Chondrocyte (in vitro differentiated cells): ENCODE measurements at regions not wholly inside any gene's neighbourhood (a gene's known extent, or its start where the extent isn't known, plus 50 kb on each side); places are given as distances from the start of the nearest gene placed in this dataset.

Source experiments
- DNase-seq: peaks from one replicate; pipeline ENCODE4 v3.0.0; 2021; ENCODE audit warnings: mixed read lengths, low spot score
- H3K27ac Mint-ChIP-seq: one replicate; pipeline ENCODE4 v1.8.0; 2021; ENCODE audit warnings: mild to moderate bottlenecking, moderate library complexity, mixed read lengths; ENCODE audit not compliant: unreplicated experiment
- H3K27me3 Mint-ChIP-seq: 2 replicates; pipeline ENCODE4 v1.8.0; 2021; ENCODE audit warnings: low read depth, mixed read lengths
- H3K36me3 Mint-ChIP-seq: 2 replicates; pipeline ENCODE4 v1.8.0; 2021; ENCODE audit warnings: low read depth, mixed read lengths
- H3K4me1 Mint-ChIP-seq: 2 replicates; pipeline ENCODE4 v1.8.0; 2021; ENCODE audit warnings: low read depth, mild to moderate bottlenecking, mixed read lengths
- H3K4me3 Mint-ChIP-seq: one replicate; pipeline ENCODE4 v1.8.0; 2021; ENCODE audit warnings: mild to moderate bottlenecking, moderate library complexity, mixed read lengths; ENCODE audit not compliant: unreplicated experiment
- H3K9me3 Mint-ChIP-seq: 2 replicates; pipeline ENCODE4 v1.8.0; 2021; ENCODE audit warnings: low read depth, mixed read lengths
- TF ChIP-seq, protein P1 (sequence below): fragments of 200-600 bp; sonication (generic); IDR thresholded peaks from 2 replicates; pipeline ENCODE4 v1.5.0; 2021; ENCODE audit warnings: antibody characterized with exemption, mild to moderate bottlenecking, moderate library complexity

DNA sequence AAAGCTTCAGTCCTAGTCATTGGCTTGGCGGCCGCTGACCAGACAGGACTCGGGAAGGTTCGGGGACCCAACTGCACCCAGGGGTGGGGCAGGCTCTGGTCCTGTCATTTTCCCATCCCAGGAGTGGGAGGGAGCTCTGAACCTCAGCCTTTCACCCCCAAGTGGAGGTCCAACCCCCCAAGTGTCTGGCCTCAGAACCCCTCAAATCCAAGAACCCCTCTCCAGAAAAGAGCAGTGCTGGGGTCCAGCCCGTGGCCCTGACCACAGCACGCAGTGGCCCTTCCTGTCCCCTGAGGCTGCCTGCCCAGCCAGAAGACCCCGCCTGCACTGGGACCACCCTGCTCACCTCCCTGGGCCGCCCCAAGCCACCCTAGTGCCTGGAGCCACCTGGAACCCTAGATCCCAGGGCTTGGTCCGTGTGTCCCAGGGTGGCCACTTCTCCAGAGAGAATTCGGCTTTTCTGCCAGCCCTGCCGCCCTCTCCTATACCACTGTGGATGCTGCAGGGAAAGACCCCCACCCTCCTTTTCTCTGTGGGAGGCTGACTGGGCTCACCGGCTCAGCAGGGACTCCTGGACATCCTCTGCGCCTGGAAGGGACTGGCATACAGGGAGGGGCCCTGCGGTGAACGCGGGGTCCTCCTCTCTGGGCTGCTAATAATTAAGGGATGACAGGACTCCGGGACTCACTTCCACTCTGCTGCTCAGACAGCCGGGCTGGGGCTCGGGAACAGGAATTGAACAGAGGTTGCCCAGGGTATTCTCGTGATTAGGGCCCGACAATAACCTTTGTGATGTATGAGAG is 326.9 kb upstream of the SFSWAP start:
- H3K36me3 Mint-ChIP-seq: no peaks in the 10 kb centered on the region
- H3K27me3 Mint-ChIP-seq: peaks cover 34% of the 10 kb centered on the region
- DNase-seq: peak; percentile 81
- H3K9me3 Mint-ChIP-seq: no peaks in the 10 kb centered on the region
- TF ChIP-seq, protein P1, sequence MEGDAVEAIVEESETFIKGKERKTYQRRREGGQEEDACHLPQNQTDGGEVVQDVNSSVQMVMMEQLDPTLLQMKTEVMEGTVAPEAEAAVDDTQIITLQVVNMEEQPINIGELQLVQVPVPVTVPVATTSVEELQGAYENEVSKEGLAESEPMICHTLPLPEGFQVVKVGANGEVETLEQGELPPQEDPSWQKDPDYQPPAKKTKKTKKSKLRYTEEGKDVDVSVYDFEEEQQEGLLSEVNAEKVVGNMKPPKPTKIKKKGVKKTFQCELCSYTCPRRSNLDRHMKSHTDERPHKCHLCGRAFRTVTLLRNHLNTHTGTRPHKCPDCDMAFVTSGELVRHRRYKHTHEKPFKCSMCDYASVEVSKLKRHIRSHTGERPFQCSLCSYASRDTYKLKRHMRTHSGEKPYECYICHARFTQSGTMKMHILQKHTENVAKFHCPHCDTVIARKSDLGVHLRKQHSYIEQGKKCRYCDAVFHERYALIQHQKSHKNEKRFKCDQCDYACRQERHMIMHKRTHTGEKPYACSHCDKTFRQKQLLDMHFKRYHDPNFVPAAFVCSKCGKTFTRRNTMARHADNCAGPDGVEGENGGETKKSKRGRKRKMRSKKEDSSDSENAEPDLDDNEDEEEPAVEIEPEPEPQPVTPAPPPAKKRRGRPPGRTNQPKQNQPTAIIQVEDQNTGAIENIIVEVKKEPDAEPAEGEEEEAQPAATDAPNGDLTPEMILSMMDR: no peak
- H3K27ac Mint-ChIP-seq: no peak overlapping the region
- no peaks in the 10 kb centered on the region for H3K4me1 Mint-ChIP-seq
- H3K4me3 Mint-ChIP-seq: no peak overlapping the region

DNA sequence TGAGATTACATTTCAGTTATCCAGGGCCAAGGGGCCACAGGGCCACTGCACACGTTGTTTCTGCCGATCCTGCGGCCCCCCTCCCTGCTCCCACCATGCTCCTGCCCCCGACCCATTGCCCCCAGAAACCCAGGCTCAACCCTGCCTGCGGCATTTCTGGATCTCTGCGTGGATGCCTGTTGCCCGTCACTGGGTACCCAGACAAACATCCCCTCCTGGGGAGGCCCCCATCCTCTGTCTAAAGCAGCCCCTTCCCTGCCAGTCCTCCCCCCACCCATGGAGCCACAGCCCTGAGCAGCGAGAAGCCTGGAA is 326.4 kb upstream of the SFSWAP start:
- Mint-ChIP-seq H3K4me1 (no peaks in the 10 kb centered on the region), H3K27ac (no peak overlapping the region), H3K36me3 (no peaks in the 10 kb centered on the region), H3K27me3 (peaks cover 34% of the 10 kb centered on the region), H3K9me3 (no peaks in the 10 kb centered on the region), H3K4me3 (no peak overlapping the region)
- TF ChIP-seq, protein P1: no peak
- DNase-seq: peak; percentile 49

DNA sequence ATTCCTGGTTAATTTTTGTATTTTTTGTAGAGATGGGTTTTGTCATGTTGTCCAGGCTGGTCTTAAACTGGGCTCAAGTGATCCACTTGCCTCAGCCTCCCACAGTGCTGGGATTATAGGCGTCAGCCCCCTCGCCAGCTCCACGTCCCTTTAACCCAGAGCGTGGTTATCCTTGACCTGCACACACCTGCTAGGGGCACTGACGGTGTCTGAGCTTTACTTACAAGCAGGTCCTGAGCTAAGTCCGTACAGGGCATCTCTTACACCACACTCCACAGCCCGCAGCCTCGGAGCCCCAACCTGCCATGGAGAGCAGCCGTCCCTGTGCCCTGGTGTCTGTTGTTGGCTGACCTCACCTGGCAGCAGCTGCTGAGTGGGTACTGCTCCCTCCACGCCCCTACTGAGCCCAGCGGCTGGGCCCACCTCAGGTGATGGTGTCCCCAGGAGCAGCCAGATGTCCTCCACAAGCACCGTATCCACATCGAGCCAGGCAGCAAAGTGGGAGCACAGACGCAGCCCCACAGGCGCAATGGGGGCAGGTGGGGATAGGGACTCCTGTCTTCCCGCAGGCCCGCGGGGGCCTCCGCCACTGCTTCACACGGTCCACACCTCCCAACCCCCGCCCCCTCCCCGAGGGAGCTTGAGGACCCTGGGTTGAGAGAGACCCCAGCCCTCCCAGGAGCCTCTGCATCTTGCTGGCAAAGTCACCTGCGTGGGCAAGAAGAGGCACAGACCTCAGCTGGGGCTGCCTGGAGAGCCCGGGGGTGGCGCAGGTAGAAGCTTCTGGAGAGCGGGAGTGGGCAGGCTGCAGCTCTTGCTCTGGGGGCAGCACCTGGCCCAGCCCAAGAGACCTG is 325.4 kb upstream of the SFSWAP start:
- H3K27ac Mint-ChIP-seq: no peak overlapping the region
- no peaks in the 10 kb centered on the region for H3K36me3 Mint-ChIP-seq
- H3K9me3 Mint-ChIP-seq: no peaks in the 10 kb centered on the region
- no peaks in the 10 kb centered on the region for H3K4me1 Mint-ChIP-seq
- no peak overlapping the region for H3K4me3 Mint-ChIP-seq
- H3K27me3 Mint-ChIP-seq: peaks cover 36% of the 10 kb centered on the region
- peak; percentile 69 for DNase-seq
- TF ChIP-seq, protein P1: no peak

DNA sequence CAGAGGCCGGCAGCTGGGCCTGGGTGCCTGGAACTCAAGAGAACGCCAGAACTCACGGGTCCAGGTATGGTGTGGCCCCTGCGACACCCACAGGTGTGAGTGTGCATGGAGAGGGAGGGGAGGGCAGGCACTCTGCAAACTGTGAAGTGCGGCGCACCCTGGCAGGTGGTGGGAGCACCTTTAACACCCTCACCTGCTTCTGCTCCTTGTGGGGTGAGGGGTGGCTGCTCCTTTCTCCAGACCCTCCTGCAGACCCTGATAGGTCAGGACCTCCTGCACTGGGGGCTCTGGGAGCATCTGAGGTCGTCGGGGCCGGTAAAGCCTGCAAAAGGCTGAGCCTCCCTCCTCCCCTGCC is 324.7 kb upstream of the SFSWAP start:
- TF ChIP-seq, protein P1: no peak
- no peak for DNase-seq
- H3K27me3 Mint-ChIP-seq: peaks cover 36% of the 10 kb centered on the region
- no peaks in the 10 kb centered on the region for H3K36me3 Mint-ChIP-seq
- no peaks in the 10 kb centered on the region for H3K9me3 Mint-ChIP-seq
- H3K27ac Mint-ChIP-seq: no peak overlapping the region
- no peaks in the 10 kb centered on the region for H3K4me1 Mint-ChIP-seq
- H3K4me3 Mint-ChIP-seq: no peak overlapping the region

DNA sequence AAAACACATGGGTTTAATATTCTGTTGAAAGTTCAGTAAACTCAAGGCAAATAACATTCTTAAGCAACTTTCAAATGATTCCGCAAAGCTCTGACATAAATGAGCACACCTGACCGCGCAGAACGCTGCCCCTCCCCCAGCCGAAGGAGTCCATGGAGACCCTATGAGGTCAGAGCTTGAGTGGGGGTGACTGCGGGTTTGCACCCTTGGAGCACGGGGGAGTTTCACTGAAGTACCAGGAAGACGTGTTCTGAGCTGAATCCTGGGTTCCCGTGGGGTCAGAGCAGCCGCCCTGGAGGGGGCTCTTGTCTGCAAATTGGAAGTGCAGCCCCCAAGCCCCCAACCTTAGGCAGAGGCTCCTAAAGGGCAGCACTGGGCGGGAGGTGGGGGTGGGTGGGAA is 324.1 kb upstream of the SFSWAP start:
- H3K9me3 Mint-ChIP-seq: no peaks in the 10 kb centered on the region
- H3K27ac Mint-ChIP-seq: no peak overlapping the region

More for the DNA sequence above, 324.1 kb upstream of the SFSWAP start:
- TF ChIP-seq, protein P1: no peak
- Mint-ChIP-seq H3K4me3 (no peak overlapping the region), H3K4me1 (no peaks in the 10 kb centered on the region), H3K27me3 (peaks cover 34% of the 10 kb centered on the region), H3K36me3 (no peaks in the 10 kb centered on the region)
- DNase-seq: peak; percentile 58
